Lower leg skin (tissue), 3 donors: ENCODE measurements at regions not wholly inside any gene's neighbourhood (a gene's known extent, or its start where the extent isn't known, plus 50 kb on each side); places are given as distances from the start of the nearest gene placed in this dataset.

Source experiments
- CTCF ChIP-seq, 3 donors: fragments of 450-650 bp; IDR thresholded peaks; one replicate each; pipeline ENCODE4 v1.5.1; 2016; ENCODE audit warnings: antibody characterized with exemption in 3 of 3, mild to moderate bottlenecking in 3 of 3, moderate library complexity in 2 of 3
- POLR2A ChIP-seq, 2 donors: fragments of 450-650 bp; IDR thresholded peaks; one replicate each; pipeline ENCODE4 v1.6.1; 2016 to 2017; ENCODE audit warnings: antibody characterized with exemption in 2 of 2, mild to moderate bottlenecking in 1 of 2, moderate library complexity in 1 of 2

- TF ChIP-seq POLR2A (IDR thresholded peaks at IDR 0.05) (no peak), CTCF (IDR thresholded peaks at IDR 0.05) (no peak)
Observed at GRCh38 chr1:73382966-73383365, 815.0 kb downstream of the LRRIQ3 start.
